ENCODE measurements at regions not wholly inside any gene's neighbourhood (a gene's known extent, or its start where the extent isn't known, plus 50 kb on each side); places are given as distances from the start of the nearest gene placed in this dataset.

GRCh38 chr6:44041461-44042260, 85.6 kb downstream of the MRPL14 start (continued):
- TF ChIP-seq ZNF449 (CRISPR knock-in tag; IDR thresholded peaks at IDR 0.05) (no peak), SLC30A9 (CRISPR knock-in tag; IDR thresholded peaks at IDR 0.05) (no peak), BCOR (IDR thresholded peaks at IDR 0.05) (peak; percentile 93), NEUROD1 (IDR thresholded peaks at IDR 0.05; ENCODE audit: borderline replicate concordance, low read depth, low read length, partially characterized antibody) (no peak), ATF4 (CRISPR knock-in tag; IDR thresholded peaks at IDR 0.05) (no peak), E2F5 (CRISPR knock-in tag; IDR thresholded peaks at IDR 0.05) (no peak), ZSCAN29 (IDR thresholded peaks at IDR 0.05) (no peak), CGGBP1 (CRISPR knock-in tag; IDR thresholded peaks at IDR 0.05) (no peak), THAP12 (CRISPR knock-in tag; IDR thresholded peaks at IDR 0.05) (no peak), U2AF2 (optimal IDR thresholded peaks at IDR 0.05; ENCODE audit: low read depth, low read length) (no peak), TRIM28 (IDR thresholded peaks at IDR 0.05) (0 out of 2 replicates have a peak, but pooled peaks have one; percentile 30), WHSC1 (IDR thresholded peaks at IDR 0.05; ENCODE audit: low read length) (no peak), STAT5A (IDR thresholded peaks at IDR 0.05; ENCODE audit: borderline replicate concordance, low read length) (no peak), YY1 (IDR thresholded peaks at IDR 0.05; ENCODE audit: borderline replicate concordance in 1 of 3, control insufficient read depth in 1 of 3, extremely low read depth in 1 of 3, insufficient read depth in 3 of 3, insufficient read length in 1 of 3, insufficient replicate concordance in 2 of 3, low read depth in 1 of 3, low read length in 2 of 3) (no peak), ZNF253 (CRISPR knock-in tag; conservative IDR thresholded peaks at IDR 0.05) (no peak), ZKSCAN3 (CRISPR knock-in tag; IDR thresholded peaks at IDR 0.05) (no peak), CREM (IDR thresholded peaks at IDR 0.05; ENCODE audit: low read depth) (peak; percentile 82), RAD21 (CRISPR knock-in tag; conservative IDR thresholded peaks at IDR 0.05 in 1 of 2, IDR thresholded peaks at IDR 0.05 in 1 of 2) (peak in 1 of 2 experiments; percentile 13; a peak in 2 of 4 replicates), ZNF316 (IDR thresholded peaks at IDR 0.05) (peak; percentile 95), ZNF398 (CRISPR knock-in tag; IDR thresholded peaks at IDR 0.05) (no peak)

Data from K562 (cell line).